ENCODE measurements at regions not wholly inside any gene's neighbourhood (a gene's known extent, or its start where the extent isn't known, plus 50 kb on each side); places are given as distances from the start of the nearest gene placed in this dataset.
"Not testable (repeated sequence)": the region's sequence is repeated elsewhere in the genome, so short reads cannot be mapped to it uniquely, and the experiment has no call there.

DNA sequence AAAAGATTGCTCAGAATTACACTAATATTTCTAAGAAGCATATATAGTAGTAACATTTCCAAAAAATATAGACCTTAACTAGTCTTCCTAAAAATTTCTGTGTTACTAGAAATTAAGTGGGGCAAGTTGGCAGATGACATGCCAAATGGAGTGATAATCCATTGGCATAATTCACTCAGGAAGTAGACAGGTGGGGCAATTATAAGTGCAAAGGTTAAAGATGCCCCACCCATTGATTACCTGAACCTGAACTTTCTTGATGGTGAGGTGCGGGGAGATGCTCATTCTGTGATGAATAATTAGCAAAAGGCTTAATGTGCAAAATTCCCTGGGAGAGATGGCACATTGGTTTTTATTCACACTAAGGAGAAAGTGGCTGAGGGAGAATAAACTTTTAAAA lies 145.8 kb upstream of the RASGEF1B start:
- no peak for DNase-seq

DNA sequence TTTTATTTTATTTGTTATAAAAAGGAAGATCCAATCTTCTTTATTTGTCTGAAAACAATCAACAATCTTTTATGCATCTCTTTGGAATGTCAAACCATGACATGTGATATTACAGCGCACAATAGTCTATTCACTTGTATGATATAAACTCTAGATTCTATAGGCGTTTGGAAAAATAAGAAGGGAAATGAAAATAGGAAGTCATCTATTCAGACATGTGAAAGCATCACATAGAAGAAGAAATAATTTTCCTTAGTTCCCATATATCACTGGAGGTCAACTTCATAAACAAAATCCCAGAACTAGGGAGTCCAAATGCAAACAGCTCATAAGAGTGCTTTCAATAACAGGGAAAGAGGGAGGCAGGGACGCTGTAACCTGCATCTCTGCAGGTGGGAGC lies 139.5 kb upstream of the RASGEF1B start:
- DNase-seq: no peak

DNA sequence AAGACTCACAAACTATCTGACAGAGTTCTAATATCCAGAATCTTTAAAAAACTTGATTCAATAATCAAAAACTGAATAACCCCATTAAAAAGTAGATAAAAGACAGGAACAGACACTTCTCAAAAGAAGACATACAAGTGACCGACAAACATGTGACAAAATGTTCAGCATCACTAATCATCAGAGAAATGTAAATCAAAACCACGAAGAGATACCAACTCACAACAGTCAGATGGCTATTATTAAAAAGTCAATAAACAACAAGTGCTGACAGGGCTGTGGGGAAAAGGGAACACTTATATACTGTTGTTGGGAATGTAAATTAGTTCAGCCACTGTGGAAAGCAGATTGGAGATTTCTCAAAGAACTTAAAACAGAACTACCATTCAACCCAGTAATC lies 138.1 kb upstream of the RASGEF1B start:
- no peak for DNase-seq

DNA sequence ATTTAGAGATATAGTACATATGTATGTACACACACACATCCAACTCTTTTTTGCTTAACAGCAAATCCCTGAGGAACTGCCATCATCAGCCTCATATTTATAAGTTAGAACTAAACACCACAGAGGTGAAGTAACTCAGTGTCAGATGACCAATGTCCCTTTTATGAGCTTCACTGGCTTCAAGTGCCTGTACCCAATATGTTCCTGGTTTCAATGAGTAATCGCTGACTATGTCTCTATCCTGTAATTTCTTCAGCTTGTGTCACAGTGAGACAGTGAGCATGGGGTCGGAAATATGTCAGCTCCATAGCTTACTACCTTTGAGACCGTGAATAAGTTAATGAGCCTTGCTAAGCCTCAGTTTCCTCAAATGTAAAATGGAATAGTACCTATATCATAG lies 136.2 kb upstream of the RASGEF1B start:
- no peak for DNase-seq

DNA sequence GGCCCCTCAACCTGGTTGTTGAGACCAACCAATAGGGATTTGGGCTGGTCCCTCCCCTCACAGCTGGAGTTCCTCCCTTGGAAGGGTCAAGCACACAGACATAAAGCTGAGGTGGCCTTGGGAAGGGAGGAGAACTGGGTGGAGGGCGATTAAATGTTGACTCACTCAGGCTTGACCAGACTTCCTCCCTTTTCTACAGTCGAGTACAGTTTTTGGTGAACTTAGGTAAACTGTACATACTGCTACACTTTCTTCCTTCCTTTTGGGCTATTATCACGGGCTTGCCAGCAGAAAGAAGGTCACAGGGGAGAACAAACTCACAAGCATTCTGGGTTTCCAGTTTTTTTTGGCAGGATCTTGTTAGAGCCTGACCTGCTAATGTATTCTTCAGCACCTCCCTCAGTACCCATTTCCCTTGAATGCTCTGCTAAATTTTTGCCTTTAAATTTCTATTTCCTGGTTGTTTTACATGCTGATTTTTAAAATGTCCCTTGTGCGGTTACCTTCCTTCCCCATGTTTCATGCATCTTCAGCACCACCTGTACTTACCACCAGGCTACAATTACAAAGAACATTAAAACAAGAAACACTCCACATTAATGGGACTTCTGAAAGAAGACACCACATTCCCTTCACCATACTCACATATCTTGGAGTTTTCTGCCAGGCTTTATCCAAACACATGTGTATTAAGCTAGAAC lies 135.2 kb upstream of the RASGEF1B start:
- DNase-seq: no peak

DNA sequence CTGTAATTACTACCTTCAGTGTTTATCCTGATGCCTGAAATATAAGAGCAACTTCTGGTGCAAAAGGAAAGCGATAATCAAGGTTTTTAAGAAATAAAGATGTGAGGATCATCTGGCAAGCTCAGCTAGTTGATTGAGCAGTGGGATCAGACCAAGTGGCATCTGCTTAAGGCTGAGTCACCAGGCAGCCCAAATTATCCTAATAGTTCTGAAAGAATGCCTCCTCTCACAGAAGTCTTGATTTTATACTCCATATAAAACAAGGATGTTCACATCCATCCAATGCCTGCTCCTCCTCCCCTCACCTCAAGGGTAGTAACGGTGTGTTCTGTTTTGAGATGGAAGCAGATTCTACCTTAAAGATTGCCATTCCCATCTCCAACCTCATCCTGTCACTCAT lies 134.5 kb upstream of the RASGEF1B start:
- no peak for DNase-seq

DNA sequence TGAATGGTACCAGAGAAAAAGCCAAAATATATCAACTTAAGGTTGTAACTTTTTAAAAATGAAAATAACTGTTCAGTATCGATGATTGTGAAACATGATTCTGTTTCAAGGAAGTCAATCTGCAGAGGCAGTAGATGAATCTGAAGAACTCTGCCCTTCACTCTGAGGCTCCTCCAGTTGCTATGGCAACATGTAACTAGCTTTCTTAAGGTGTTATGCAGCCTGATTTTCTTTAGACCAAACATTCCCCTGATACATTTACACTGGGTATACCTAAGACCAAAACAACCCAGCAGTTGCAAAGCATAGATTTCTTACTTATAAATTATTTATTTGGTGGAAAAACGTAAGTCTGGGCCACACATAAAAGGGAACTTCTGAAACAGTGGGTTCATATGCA lies 133.6 kb upstream of the RASGEF1B start:
- no peak for DNase-seq

DNA sequence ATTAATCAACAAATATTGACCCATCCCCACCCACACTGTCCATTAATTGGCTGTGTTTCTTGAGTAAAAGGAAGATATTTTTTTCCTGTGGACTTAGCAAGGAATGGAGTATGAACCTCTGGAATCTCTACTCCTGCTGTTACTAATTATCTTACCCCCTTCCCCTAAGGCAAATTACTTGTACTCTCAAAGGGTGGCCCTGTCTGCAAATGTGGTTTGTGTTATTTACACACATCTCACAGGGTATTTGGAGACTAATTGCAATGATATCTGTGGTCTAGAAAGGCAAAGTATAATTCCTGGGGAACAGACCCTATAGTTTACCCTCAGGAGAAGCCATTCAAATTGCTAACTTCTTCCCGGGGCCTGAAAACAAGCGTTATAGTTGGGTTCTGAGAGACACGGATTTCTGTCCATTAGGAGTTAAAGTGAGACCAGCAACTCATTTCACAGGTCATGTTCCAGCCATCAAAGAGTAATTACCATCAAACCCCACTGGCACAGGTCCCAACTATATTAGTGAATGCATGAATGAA lies 133.0 kb upstream of the RASGEF1B start:
- DNase-seq: no peak

DNA sequence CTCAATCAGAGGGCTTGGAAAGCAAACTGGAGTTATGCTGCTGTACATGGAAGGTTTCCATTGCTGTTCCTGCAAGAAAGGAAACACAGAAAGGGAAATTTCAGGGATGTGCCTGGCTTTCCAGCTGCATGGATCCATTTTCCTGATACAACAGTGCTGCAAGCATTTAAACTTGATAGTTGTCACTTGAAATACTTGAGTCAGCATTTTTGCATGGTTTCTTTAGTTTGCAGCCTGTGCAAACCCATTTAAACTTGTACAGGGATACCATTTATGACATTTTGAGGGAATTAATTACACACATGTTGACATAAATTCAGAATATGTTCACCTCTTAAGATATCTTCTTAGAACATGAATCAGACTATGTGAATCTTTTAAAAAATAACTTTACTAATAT lies 131.1 kb upstream of the RASGEF1B start:
- no peak for DNase-seq

DNA sequence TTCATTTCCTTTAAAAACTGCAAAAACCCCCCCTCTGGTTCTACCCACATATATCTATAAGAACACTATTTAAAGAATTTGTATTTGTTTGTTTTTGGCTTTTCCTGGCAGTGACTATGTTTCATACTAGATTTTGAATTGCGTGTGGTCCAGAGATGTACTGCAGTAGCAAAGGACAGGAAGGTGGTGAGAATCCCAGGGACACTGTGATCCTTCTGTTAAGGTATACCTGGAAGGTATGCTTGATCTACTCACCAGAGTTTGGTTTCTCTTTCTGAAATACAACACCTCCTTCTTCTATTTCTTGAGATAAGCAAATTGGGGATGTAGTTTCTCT lies 129.6 kb upstream of the RASGEF1B start:
- DNase-seq: no peak

DNA sequence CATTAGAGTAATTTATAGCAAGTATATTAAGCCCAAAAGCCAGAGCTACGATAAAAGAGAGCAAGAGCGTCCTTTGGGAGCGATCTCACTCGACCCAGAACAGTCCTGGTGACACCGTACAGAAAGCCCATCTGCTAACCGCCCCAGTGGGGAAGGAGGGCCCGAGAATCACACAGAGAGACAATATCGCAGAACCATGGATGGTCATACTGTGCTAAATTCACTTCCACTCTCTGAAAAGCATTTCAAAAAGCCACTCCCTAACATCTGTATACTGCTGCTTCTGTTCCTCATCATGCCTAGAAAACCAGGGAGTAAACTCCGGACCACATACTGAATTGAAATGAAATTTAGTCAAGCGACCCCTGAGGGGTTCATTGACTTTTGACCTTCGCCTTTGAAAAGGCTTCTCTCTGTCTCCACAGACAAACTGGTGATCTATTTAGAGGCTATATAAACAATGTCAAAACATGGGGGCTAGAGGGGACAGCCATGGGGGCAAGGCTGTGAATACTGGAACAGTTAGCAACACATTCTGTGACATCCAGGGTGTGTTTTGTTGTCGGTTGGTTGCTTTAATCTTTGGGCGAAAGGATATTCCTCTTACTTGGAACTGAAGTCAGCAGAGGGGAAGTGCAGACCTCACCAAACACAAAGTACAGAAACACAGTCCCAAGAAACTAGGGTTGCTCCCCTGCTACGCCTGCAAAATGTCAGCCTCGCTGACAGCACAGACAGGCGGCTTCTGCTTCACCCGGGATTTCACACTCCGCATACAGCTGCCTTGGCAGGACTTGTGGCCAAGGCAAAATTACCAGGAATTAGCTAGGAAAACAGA lies 129.0 kb upstream of the RASGEF1B start:
- no peak for DNase-seq

DNA sequence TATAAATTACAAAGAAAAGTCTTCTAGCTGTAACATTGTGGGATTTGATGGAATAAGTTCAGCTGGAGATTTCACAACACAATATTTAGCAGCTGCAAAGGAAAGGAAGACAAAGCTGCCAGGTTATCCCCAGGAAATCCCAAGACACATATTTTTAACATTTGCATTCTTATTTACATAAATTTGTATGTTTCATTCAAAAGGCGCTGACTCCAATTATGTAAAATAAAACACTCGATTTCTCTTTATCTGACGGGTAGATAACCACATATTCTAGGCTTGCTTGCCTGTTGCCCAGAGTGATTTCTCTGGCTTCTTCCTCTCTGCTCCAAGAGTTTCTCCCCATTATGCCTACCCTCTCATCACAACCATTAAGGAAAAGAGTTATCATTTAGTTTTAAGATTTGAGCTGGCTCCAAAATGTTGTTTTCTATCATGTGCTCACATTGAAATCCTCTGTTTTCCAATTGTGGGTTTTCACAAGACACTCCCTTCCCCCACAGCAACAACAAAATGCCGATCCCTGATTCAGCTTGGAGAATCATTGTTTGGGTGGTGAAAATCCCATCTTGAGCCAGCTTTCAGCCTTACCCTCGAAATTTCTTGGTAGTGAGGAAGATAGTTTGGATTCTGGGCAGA lies 128.2 kb upstream of the RASGEF1B start:
- DNase-seq: no peak

DNA sequence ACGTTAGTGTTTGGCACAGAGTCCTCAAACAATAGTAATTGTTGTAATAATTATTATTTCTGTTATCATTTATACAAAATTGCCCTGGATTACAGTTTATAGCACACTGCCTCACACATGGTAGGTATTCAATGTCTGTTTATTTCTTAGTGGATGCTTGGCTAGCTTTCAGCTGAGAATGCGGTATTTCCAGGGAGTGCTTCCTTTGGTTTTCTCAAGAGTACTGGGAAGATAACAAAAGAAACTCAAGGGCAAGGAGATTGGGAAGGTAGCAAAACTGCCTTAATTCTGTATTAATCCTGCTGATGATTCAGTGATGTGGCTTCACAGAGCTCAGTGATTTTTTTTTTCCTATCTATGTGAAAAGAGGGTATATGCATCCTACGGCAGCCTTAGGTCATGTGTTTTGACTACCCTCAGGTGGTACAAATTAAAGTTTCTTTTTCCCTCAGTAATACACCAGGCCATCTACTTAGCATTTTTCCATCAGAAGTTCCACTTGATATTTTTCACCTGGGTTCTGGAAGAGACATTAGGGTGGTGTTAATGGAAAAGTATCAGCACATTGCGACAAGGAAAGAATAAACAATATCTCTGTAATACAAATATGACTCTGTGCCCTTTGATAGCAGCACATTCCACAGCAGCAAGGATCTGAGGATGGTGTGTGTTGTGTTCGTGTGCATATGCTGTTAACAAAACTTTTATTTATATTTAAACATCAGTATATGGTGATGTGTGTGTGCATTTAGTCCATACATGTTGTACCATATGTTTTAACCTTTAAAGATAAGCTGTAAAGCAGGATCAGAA lies 124.3 kb upstream of the RASGEF1B start:
- DNase-seq: no peak

DNA sequence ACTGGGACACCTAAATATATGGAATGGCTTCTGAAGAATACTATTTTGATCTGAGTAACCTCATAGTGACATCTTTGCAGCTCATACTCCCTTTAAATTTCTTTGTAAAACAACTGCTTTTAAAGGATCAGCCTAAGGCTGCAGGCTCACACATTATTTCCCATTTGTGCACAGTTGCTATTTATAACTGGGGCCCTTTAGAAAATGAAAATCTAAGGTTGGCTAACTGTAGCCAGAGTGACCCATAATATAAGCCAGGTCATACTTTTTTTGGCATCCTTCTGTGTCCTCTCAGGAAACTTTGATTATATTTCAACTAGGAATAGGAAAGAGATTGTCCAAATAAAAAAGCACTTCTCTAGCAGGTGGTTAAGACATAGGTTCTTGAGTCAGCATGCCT lies 123.6 kb upstream of the RASGEF1B start:
- no peak for DNase-seq

DNA sequence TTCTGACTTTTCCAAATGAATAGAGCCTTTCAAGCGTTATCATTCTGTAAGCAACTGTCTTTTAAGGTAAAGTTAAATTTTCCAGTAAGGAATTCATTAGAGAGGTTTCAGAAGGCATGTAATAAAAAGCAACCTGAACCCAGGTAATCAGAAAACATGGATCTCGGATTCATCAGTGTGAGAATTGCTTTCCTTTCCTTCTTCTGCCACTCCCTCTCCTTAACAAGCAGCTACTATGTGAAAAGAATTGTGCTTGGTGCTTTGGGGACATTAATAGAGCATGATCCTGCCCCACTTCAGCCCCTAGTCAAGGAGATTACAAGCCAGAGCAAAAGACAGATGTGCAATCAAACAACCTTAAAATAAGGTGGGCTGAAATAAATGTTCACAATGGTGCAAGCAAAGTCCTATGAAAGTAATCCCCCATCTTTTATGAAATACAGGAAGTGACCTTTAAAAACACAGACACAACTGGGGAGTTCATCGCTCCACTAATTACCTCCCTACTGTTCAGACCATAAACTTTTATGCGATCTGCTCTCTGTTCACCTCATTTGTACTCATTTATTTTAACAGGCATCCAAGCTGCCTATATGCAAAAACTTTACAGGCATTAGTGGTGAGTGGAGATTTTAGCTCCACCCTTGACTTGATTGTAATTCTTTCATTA lies 122.9 kb upstream of the RASGEF1B start:
- no peak for DNase-seq

DNA sequence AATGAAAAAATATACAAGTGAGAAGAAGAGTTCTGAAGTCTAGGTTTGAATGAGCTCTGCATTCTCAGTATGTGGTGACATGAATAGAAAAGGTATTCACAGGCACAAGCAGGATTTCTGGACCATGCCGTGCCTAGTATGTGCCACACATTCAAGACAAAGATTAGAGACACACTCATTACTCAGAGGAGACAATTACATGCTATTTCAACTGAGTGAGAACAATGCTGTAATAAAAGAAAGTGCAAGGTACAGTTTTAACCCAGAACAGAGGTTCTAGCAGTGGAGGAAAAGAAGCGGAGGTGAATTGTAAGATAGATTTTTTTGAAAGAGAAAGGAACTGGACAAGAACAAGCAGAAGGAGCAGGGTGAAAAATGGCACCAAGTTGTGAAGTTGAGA lies 121.0 kb upstream of the RASGEF1B start:
- no peak for DNase-seq

DNA sequence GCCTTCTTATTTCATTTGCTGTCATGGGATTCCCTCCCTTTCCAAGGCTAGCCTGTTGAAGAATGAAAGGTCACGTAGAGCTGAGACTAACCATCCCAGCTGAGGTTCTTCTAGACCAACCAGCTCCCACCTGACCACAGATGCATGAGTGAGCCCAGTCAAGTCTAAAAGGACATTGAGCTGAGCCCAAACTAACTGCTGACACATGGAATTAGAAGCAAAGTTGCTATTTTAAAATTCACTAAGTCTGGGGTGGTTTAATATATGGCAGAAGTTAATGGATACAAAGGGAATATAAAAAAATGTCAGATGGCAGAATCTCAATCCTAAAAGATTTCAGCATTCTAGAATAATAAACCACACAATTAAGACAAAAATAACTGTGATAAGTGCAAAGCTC lies 118.9 kb upstream of the RASGEF1B start:
- no peak for DNase-seq

DNA sequence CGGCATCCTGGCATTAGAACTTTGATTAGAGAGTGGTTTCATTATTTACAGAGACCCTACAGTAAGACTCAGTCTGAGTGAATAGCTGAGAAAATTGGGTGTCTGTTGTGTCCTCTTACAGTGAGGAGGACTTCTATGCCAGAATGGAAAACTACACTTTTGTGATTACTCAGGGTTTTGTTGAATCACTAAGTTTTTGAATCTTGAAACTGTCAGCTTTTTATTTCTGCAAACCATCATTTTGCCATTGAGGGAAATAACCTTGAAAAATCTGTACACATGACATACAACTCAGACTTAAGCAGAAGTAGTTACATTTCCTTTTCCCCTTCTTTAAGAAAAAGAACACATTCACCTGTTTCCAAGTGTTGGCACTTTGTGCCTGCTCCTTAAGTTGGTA lies 117.6 kb upstream of the RASGEF1B start:
- no peak for DNase-seq

DNA sequence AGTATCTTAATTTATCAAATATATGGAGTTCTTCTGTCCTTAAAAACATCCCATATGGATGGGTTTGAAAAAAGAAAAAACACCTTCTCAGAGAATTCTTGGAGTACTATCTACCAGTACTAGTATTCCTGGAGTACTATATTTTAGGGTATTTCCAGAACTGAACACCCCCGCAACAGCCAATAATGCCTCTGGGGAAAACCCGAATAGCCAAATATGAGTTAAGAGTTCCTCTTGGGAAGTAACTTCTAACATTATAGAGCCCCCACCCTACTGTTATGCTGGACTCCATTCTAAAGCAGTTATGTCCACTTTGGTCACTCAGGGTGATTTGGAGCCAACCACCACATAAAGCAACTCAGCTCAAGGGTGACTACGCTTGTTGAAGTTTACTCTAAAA lies 115.0 kb upstream of the RASGEF1B start:
- no peak for DNase-seq

DNA sequence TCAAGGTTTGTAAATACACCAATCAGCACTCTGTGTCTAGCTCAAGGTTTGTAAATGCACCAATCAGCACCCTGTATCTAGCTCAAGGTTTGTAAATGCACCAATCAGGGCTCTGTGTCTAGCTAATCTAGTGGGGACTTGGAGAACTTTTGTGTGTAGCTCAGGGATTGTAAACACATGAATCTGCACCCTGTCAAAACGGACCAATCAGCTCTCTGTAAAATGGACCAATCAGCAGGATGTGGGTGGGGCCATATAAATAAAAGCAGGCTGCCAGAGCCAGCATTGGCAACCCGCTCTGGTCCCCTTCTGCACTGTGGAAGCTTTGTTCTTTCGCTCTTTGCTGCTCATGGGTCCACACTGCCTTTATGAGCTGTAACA lies 109.3 kb upstream of the RASGEF1B start:
- DNase-seq: not testable (repeated sequence)

DNA sequence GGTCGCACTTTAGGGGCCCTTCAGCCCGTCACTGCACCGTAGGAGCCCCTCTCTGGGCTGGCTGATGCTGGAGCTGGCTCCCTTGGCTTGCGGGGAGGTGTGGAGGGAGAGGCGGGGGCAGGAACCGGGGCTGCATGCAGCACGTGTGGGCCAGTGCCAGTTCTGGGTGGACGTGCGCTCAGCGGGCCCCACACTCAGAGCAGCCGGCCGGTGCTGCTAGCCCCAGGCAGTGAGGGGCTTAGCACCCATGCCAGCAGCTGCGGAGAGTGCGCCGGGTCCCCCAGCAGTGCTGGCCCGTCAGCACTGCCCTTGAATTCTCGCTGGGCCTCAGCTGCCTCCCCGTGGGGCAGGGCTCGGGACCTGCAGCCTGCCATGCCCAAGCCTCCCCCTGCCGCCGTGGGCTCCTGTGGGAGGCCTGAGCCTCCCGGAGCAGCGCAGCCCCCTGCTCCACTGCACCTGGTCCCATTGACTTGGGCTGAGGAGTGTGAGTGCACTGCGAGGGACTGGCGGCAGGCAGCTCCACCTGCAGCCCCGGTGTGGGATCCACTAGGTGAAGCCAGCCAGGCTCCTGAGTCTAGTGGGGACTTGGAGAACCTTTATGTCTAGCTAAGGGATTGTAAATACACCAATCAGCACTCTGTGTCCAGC lies 108.8 kb upstream of the RASGEF1B start:
- no peak for DNase-seq

DNA sequence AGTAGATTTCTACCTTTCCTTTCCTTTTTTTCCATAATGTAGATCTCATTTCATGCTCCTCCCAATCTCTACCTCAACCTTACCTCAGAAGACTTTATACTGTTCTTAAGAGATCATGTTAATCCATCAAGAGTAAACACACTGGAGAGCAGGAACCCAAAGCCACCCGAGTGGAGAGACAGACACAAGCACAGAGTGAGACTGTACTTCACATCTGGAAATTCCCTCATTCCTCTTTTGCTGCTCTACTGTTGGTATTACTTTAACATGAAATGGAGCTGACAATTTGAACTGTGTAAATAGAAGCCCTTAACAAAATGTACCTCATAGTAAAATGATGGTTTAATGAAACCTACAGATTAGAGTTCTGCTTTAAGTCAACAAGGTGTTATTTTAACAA lies 105.7 kb upstream of the RASGEF1B start:
- no peak for DNase-seq
